CD1c-positive myeloid dendritic cell (primary cell): ENCODE measurements at regions not wholly inside any gene's neighbourhood (a gene's known extent, or its start where the extent isn't known, plus 50 kb on each side); places are given as distances from the start of the nearest gene placed in this dataset.
"Not testable (repeated sequence)": the region's sequence is repeated elsewhere in the genome, so short reads cannot be mapped to it uniquely, and the experiment has no call there.

Experiments
- DNase-seq: peaks from one replicate; pipeline ENCODE4 v3.0.0-alpha.2; 2016; ENCODE audit errors: extremely low spot score

DNA sequence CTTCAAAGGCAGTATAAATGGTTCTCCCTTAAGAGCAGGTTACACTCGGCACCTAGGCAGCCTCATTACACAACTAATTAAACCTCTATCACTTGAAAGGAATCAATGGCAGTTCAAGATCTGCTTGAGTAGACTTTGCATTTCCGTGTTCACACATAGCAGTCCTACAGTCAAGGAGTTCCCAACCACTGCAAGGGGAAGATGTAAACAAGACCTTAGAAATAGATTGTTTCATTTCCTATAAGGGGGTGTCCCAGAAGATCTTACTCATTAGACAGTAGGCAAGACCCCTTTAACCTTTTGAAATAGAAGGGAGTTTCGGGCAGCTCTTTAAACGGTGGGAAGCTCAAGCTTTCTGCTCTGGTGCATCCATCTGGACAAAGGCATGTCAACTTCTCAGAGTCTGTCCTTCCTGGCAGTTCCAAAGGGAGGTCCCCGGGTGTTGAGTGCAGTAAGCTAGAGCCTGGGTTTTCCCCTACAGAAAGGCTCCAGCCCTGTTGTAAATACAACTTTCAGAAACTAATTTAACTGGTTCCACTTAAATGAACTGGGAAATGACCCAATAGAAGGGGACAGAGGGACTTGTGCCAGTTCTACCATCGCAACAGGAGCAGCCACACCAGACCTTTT lies 150.8 kb downstream of the RBMX2 start:
- no peak for DNase-seq

DNA sequence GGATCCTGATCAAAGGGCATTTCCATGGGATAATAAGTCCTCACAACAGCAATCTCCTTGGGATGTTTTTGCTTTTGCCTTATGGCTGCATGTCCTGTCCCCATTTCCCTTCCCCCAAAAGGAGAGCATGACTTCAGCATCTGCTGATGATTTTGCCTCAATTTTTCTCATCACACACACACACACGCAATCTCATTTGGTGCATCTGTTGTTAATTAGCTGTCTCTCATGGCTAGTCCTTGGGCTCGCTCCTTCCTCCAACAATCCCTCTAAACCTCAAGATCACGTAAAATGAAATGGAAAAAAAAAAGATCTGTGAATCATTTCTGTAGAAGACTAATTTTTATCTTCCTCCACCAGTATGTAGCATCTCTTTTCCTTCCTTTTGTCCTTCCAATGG lies 153.6 kb downstream of the RBMX2 start:
- no peak for DNase-seq

DNA sequence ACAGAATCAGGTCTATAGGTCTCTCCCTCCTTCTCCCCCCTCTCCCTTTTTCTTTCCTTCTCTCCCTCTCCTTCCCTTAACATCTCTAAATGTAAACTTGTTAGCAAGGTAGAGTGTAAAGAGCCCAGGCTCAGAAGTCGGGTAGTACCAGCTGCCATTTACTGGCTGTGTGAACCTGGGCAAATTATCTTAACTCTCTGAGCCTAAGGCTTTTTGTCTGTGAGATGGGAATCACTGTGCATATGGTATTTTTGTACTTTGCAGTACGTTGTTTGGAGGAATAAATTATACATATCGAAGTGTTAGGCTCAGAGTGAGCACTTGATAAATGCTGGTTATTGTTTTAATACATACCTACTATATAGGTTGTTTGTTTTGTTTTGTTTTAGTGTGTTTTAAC lies 154.0 kb downstream of the RBMX2 start:
- DNase-seq: no peak

DNA sequence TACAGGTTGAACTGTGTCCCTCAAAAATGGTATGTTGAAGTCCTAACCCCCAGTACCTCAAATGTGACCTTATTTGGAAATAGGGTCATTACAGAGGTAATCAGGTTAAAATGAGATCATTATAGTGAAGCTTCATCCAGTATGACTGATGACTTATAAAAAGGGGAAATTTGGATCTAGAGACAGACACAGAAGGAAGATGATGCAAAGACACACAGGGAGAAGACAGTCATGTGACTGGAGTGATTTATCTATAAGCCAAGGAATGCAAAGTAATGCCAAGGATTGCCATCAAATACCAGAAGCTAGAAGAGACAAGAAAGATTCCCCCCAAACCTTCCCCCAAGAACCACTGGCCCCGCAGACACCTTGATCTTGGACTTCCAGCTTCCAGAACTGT lies 155.2 kb downstream of the RBMX2 start:
- DNase-seq: no peak

DNA sequence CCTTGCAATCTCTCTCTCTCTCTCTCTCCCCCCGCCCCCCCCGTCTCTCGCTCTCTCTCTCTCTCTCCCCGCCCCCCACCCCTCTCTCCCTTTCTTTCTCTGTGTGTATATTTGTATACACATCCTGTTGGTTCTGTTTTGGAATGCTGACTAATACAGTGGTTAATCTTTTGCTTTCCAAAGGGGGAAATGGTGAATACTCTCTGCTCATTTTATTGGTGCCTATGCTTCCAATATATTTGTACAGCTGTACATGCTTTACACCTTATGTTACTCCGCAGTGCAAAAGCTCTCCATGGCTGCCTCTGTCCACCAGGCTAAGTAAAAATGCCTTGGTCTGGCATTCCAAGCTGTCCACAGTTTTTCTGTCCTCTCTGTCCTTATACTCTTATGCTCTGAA lies 158.8 kb downstream of the RBMX2 start:
- DNase-seq: no peak

DNA sequence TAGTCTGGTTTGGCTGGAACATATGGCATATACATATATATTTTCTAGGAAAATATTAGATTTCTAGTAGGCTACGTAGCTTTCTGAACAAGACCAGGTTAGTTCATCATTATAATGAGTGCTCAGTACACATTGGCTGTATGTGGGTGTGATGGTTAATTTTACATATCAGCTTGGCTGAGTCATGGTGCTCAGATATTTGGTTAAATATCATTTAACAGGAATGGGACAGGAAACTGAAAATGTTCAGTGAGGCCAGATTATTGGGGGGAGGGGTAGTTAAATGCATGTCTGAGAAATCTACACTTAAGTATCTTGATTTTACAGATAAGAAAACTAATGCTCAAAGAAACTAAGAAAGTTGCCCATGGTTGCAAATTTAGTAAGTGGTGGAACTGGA lies 160.1 kb downstream of the RBMX2 start:
- no peak for DNase-seq

DNA sequence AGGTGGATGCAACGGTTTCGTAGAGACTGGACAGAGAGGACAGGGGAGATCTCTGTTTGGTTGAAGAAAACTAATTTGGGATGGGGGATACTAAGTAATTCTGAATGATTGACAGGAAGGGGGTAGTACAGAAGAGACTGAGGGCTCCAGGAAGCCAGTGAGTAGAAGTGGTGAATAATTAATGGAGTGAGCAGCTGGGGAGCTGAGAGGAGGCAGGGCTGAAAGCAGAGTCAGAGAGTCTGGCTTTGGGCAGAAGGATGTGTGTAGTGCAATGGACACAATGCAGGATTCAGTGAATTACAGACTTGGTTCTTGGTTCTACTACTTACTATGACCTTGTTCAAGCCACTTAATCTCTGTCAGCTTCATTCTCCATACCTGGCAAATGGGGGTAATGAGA lies 161.7 kb downstream of the RBMX2 start:
- no peak for DNase-seq

DNA sequence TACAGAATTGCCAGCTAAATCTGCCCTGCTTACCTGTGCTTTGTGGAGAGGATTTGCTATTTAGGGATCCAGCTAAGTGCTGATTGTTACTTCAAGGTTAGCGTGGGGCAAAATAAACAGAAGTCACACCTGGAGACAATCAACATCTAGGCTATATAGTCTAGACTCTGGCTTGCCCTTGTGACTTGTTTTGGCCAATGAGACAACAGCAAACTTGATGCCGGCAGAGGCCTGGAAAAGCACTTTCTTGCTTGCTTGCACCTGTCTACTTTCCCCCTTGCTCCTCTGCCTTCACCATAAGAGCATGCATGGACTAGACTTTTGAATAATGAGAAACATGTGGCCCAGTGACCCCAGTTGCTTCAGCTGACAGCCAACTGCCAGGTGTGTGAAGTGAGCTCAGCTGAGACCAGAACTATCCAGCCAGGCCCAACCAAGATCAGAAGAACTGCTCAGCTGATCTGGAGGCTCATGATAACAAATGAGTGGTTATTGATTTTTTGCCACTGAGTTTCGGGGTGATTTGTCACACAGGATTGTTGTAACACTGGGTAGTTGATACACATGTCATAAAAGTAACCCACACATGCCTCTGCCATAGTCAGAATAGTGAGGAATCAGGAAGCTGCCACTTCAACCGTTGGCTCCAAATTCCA lies 164.4 kb downstream of the RBMX2 start:
- no peak for DNase-seq

DNA sequence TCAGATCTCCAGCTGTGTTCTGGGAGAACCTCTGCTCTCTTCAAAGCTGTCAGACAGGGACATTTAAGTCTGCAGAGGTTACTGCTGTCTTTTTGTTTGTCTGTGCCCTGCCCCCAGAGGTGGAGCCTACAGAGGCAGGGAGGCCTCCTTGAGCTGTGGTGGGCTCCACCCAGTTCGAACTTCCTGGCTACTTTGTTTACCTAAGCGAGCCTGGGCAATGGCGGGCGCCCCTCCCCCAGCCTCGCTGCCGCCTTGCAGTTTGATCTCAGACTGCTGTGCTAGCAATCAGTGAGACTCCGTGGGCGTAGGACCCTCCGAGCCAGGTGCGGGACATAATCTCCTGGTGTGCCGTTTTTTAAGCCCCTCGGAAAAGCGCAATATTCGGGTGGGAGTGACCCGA lies 171.2 kb downstream of the RBMX2 start:
- DNase-seq: not testable (repeated sequence)
